AG09309 (cell line): ENCODE measurements at regions not wholly inside any gene's neighbourhood (a gene's known extent, or its start where the extent isn't known, plus 50 kb on each side); places are given as distances from the start of the nearest gene placed in this dataset.
"Not testable (repeated sequence)": the region's sequence is repeated elsewhere in the genome, so short reads cannot be mapped to it uniquely, and the experiment has no call there.

Experiments
- DNase-seq: peaks from one replicate; pipeline ENCODE4 v3.0.0-alpha.2; 2010; ENCODE audit warnings: low read depth
- H3K4me3 ChIP-seq: 2 replicates; pipeline ENCODE4 v1.5.1; 2011; ENCODE audit warnings: mild to moderate bottlenecking, low read depth, low read length, moderate library complexity; ENCODE audit not compliant: control insufficient read depth
- TF ChIP-seq, protein P1 (sequence below): IDR thresholded peaks from 2 replicates; pipeline ENCODE4 v1.5.1; 2011; ENCODE audit warnings: mild to moderate bottlenecking, low read depth, low read length, inconsistent platforms; ENCODE audit not compliant: insufficient read depth, control insufficient read depth; ENCODE audit errors: missing control alignments

DNA sequence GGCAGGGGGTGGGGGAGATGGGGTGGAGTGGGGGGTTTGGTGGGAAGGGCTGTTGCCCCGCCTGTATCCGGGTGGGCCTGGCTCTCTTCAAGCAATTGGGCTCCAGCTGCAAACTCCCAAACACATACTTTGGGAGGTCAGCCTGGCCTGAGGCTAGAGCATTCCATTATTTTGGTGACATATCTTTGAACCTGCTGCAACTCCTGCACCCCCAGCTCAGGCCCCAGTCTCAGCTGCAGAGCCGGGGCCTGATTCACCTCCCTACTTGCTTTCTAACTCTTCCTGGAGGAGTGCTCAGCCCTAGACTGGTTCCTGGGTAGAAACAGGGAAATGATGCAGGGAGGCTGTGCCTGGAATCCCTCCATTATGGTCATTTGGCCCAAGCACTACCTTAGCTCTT is 140.8 kb upstream of the PRR23C start:
- no peak for DNase-seq
- H3K4me3 ChIP-seq, result no peak overlapping the region
- TF ChIP-seq, protein P1, sequence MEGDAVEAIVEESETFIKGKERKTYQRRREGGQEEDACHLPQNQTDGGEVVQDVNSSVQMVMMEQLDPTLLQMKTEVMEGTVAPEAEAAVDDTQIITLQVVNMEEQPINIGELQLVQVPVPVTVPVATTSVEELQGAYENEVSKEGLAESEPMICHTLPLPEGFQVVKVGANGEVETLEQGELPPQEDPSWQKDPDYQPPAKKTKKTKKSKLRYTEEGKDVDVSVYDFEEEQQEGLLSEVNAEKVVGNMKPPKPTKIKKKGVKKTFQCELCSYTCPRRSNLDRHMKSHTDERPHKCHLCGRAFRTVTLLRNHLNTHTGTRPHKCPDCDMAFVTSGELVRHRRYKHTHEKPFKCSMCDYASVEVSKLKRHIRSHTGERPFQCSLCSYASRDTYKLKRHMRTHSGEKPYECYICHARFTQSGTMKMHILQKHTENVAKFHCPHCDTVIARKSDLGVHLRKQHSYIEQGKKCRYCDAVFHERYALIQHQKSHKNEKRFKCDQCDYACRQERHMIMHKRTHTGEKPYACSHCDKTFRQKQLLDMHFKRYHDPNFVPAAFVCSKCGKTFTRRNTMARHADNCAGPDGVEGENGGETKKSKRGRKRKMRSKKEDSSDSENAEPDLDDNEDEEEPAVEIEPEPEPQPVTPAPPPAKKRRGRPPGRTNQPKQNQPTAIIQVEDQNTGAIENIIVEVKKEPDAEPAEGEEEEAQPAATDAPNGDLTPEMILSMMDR, result no peak

DNA sequence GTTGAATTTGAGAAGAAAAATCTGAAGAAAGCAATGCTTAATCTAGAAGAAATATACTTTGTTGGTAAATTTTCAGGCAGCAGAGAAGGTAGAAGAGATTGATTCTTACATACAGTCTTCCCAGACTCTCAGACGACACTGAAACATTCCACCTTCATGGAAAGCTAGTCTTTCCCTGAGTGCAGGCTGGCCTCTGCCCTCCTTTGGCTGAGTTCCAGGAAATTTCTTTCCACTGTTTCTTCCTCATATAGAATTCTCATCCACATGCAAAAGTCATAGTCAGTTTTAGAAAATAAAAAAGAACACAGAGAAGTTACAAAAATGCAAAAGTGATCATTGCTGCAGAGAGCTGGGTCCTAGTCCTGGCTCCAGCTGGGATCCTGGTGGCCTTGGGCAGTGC is 142.5 kb upstream of the PRR23C start:
- H3K4me3 ChIP-seq, result no peak overlapping the region
- DNase-seq, result no peak
- TF ChIP-seq, protein P1, result no peak

DNA sequence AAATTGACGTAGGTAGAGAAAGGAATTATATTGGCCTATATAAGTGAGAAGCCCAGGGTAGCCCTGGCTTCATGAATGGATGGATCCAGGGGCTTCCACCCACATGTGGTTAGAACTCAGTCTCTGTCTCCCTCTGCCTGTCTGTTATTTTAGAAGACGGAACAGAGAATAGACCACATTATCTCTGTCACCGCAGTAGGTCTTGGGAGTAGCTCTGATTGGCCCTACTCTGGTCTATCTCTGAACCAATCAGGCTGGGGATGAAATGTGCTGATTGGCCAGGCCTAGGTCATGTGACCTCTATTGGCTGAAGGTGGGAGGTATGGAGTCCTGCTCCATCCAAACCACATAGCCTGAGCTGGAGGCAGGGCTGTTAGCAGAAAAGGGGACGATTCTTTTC is 143.0 kb upstream of the PRR23C start:
- no peak overlapping the region for H3K4me3 ChIP-seq
- no peak for DNase-seq
- TF ChIP-seq, protein P1, result no peak

DNA sequence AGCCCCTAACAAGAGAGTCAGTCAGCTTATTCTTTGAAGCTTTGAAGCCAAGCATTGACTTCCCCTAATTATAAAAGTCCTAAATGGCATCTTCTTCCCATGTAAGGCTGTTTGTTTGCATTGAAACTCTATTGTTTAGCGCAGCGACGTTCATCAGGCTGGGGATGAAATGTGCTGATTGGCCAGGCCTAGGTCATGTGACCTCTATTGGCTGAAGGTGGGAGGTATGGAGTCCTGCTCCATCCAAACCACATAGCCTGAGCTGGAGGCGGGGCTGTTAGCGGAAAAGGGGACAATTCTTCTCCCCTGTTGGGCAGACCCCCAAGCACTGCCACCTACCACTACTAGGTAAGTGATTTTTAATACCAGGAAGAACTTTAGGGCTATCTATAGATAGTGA is 145.3 kb upstream of the PRR23C start:
- H3K4me3 ChIP-seq, result no peak overlapping the region
- TF ChIP-seq, protein P1, result no peak
- DNase-seq, result no peak

DNA sequence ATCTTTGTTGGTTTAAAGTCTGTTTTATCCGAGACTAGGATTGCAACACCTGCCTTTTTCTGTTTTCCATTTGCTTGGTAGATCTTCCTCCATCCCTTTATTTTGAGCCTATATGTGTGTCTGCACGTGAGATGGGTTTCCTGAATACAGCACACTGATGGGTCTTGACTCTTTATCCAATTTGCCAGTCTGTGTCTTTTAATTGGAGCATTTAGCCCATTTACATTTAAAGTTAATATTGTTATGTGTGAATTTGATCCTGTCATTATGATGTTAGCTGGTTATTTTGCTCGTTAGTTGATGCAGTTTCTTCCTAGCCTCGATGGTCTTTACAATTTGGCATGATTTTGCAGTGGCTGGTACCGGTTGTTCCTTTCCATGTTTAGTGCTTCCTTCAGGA is 149.4 kb upstream of the MRPS22 start:
- not testable (repeated sequence) for DNase-seq, H3K4me3 ChIP-seq

DNA sequence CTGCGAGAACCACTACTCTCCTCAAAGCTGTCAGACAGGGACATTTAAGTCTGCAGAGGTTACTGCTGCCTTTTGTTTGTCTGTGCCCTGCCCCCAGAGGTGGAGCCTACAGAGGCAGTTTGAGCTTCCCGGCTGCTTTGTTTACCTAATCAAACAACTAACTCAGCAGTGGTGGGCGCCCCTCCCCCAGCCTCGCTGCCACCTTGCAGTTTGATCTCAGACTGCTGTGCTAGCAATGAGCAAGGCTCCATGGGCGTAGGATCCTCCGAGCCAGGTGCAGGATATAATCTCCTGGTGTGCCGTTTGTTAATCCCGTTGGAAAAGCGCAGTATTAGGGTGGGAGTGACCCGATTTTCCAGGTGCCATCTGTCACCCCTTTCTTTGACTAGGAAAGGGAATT is 147.7 kb upstream of the MRPS22 start:
- not testable (repeated sequence) for H3K4me3 ChIP-seq, DNase-seq

DNA sequence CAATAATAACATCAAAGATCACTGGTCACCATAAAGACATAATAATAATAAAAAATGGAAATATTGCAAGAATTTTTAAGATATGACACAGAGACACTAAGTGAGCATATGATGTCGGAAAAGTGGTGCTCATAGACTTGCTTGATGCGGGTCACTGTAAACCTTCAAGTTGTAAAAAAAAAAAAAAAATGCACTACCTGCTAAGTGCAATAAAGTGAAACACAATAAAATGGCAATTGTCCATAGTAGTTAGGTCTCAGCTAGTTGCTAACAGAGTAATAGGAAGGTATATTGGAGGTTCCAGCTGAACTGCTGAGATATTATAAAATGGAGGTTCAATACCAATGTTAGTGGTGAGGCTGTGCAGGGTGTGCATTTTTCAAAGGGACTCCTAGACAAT is 146.6 kb upstream of the MRPS22 start:
- TF ChIP-seq, protein P1, result no peak
- H3K4me3 ChIP-seq, result no peak overlapping the region
- DNase-seq, result no peak

DNA sequence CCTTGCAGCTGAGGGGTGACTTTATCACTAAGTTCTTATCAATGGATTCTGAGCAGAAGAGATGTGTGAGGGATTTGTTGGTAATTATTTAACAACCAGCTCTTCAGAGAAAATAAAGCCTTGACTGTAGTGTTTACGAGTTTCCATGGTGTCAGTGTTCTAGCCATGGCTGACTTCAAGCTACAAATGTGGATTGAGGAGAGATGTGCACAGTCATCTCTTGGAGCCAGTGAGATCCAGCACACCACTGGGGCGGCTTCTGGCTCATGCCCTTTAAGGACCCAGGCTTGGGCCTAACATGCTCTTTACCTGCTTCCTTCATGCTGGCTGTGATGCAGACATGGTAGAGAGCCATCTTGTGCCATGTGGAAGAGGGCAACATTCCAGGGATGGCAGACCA is 145.6 kb upstream of the MRPS22 start:
- TF ChIP-seq, protein P1, result no peak
- no peak for DNase-seq
- no peak overlapping the region for H3K4me3 ChIP-seq
